Liver (tissue), 8 donors: ENCODE measurements at regions not wholly inside any gene's neighbourhood (a gene's known extent, or its start where the extent isn't known, plus 50 kb on each side); places are given as distances from the start of the nearest gene placed in this dataset.

Experiments
- DNase-seq: peaks from one replicate; pipeline ENCODE4 v3.0.0-alpha.2; 2017; ENCODE audit warnings: low spot score
- H3K27ac ChIP-seq, 2 donors: one replicate each; pipeline ENCODE4 v1.7.0; 2013; ENCODE audit warnings: inconsistent platforms in 2 of 2, low read length in 2 of 2, control low read depth in 1 of 2, low read depth in 1 of 2, mild to moderate bottlenecking in 1 of 2
- H3K27me3 ChIP-seq, 4 donors: one replicate each; pipeline versions ENCODE4 v1.6.1 to v1.7.0; 2013; ENCODE audit warnings: low read length in 3 of 4, inconsistent platforms in 1 of 4, mild to moderate bottlenecking in 1 of 4, moderate library complexity in 1 of 4; ENCODE audit not compliant: control insufficient read depth in 4 of 4, insufficient read depth in 4 of 4
- H3K36me3 ChIP-seq, 4 donors: one replicate each; pipeline versions ENCODE4 v1.6.1 to v1.7.0; 2013; ENCODE audit warnings: low read length in 3 of 4, mild to moderate bottlenecking in 3 of 4, low read depth in 1 of 4, moderate library complexity in 1 of 4; ENCODE audit not compliant: control insufficient read depth in 4 of 4, insufficient read depth in 3 of 4
- H3K4me1 ChIP-seq, 4 donors: one replicate each; pipeline versions ENCODE4 v1.6.1 to v1.7.0; 2013; ENCODE audit warnings: low read length in 3 of 4, mild to moderate bottlenecking in 3 of 4, moderate library complexity in 1 of 4; ENCODE audit not compliant: control insufficient read depth in 4 of 4, insufficient read depth in 4 of 4
- H3K4me3 ChIP-seq, 3 donors: one replicate each; pipeline versions ENCODE4 v1.6.1 to v1.7.0; 2013; ENCODE audit warnings: low read length in 3 of 3, control low read depth in 1 of 3, low read depth in 1 of 3, mild to moderate bottlenecking in 1 of 3
- H3K9ac ChIP-seq, 2 donors: one replicate each; pipeline ENCODE4 v1.7.0; 2013; ENCODE audit warnings: low read length in 2 of 2, mild to moderate bottlenecking in 2 of 2, moderate library complexity in 2 of 2, control low read depth in 1 of 2, low read depth in 1 of 2
- H3K9me3 ChIP-seq, 4 donors: one replicate each; pipeline versions ENCODE4 v1.6.1 to v1.7.0; 2013; ENCODE audit warnings: low read length in 3 of 4; ENCODE audit not compliant: control insufficient read depth in 4 of 4
- EGR1 ChIP-seq, 2 donors: IDR thresholded peaks; 2 replicates each; pipeline ENCODE4 v1.6.1; 2016 to 2018; ENCODE audit warnings: antibody characterized with exemption in 2 of 2, low read depth in 2 of 2
- FOXA1 ChIP-seq: IDR thresholded peaks from 2 replicates; pipeline ENCODE4 v1.6.1; 2016; ENCODE audit warnings: antibody characterized with exemption
- FOXA2 ChIP-seq: IDR thresholded peaks from 2 replicates; pipeline ENCODE4 v1.6.1; 2016; ENCODE audit warnings: antibody characterized with exemption
- GABPA ChIP-seq, 2 donors: IDR thresholded peaks in 1 of 2; conservative IDR thresholded peaks in 1 of 2; 2 replicates each; pipeline ENCODE4 v1.6.1; 2016; ENCODE audit warnings: antibody characterized with exemption in 2 of 2, mild to moderate bottlenecking in 1 of 2, moderate library complexity in 1 of 2
- HNF4G ChIP-seq: IDR thresholded peaks from 2 replicates; pipeline ENCODE4 v1.6.1; 2016; ENCODE audit warnings: antibody characterized with exemption
- JUND ChIP-seq, 2 donors: IDR thresholded peaks; 2 replicates each; pipeline ENCODE4 v1.6.1; 2016; ENCODE audit warnings: antibody characterized with exemption in 2 of 2
- NR2F2 ChIP-seq: IDR thresholded peaks from 2 replicates; pipeline ENCODE4 v1.6.1; 2016; ENCODE audit warnings: antibody characterized with exemption
- RAD21 ChIP-seq, 2 donors: IDR thresholded peaks; 2 replicates each; pipeline ENCODE4 v1.6.1; 2016; ENCODE audit warnings: antibody characterized with exemption in 2 of 2, mild to moderate bottlenecking in 2 of 2
- RXRA ChIP-seq, 2 donors: IDR thresholded peaks; 2 replicates each; pipeline ENCODE4 v1.6.1; 2017 to 2018; ENCODE audit warnings: antibody characterized with exemption in 2 of 2, mild to moderate bottlenecking in 1 of 2
- SP1 ChIP-seq: IDR thresholded peaks from 2 replicates; pipeline ENCODE4 v1.6.1; 2018; ENCODE audit warnings: antibody characterized with exemption, mild to moderate bottlenecking
- TAF1 ChIP-seq: conservative IDR thresholded peaks from 2 replicates; pipeline ENCODE4 v1.6.1; 2016; ENCODE audit warnings: antibody characterized with exemption, mild to moderate bottlenecking
- YY1 ChIP-seq: IDR thresholded peaks from 2 replicates; pipeline ENCODE4 v1.6.1; 2016; ENCODE audit warnings: antibody characterized with exemption, mild to moderate bottlenecking
- WGBS: extraction: QIAGEN DNeasy Blood & Tissue Kit; methylation state at CpG from one replicate; pipeline ENCODE4 v1.1.7; 2013; 5-methylcytosine and 5-hydroxymethylcytosine counted together
- TF ChIP-seq, protein P1 (sequence below): IDR thresholded peaks from 2 replicates; pipeline ENCODE4 v1.6.1; 2016; ENCODE audit warnings: antibody characterized with exemption
- TF ChIP-seq, protein P2 (sequence below): fragments of 150-350 bp; IDR thresholded peaks from 2 replicates; pipeline ENCODE4 v1.5.1; 2017; ENCODE audit warnings: improper control_type of control experiment, low read depth, low read length; ENCODE audit not compliant: missing input control
- TF ChIP-seq, protein P3 (sequence below): IDR thresholded peaks from 2 replicates; pipeline ENCODE4 v1.6.1; 2016; ENCODE audit warnings: antibody characterized with exemption
- TF ChIP-seq, protein P4 (sequence below): IDR thresholded peaks from 2 replicates; pipeline ENCODE4 v1.6.1; 2016; ENCODE audit warnings: antibody characterized with exemption, mild to moderate bottlenecking
- TF ChIP-seq, protein P5 (sequence below): IDR thresholded peaks from 2 replicates; pipeline ENCODE4 v1.6.1; 2016; ENCODE audit warnings: antibody characterized with exemption
- donor health status: healthy.
- donor health status: healthy.
- donor health status: healthy.
- donor health status: healthy.
- donor health status: healthy.

DNA sequence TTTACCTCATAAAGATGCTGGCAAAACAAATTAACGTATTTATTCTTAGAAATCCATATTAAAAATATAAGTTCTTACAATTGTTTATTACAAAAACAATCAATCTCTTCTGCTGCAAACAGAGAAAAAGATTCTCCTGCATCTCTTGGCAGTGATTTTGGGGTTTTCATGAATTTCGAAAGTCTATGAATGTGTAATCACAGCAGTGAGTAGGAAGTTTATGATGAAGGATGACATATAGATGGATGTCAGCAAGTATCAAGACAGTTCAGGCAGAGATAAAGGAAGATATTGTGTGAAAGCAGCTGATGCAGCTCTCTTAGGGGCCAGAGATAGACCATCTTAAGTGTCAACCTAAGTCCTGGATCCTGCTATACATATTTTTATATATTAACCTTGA, 196.9 kb upstream of the BANK1 start:
- H3K27ac ChIP-seq = no peak overlapping the region
- no peaks in the 10 kb centered on the region for H3K4me1 ChIP-seq
- 78% methylated on average over 2 of the region's 2 CpGs for WGBS
- no peaks in the 10 kb centered on the region for H3K27me3 ChIP-seq
- no peak for DNase-seq
- peaks cover 0 to 3% (median 0%) of the 10 kb centered on the region in 4 donors for H3K9me3 ChIP-seq
- H3K9ac ChIP-seq = no peak overlapping the region
- TF ChIP-seq RAD21 (IDR thresholded peaks at IDR 0.05) (no peak), FOXA1 (no peak), RXRA (IDR thresholded peaks at IDR 0.05) (no peak), JUND (IDR thresholded peaks at IDR 0.05) (no peak), FOXA2 (no peak), NR2F2 (no peak), SP1 (no peak), HNF4G (no peak), GABPA (IDR thresholded peaks at IDR 0.05 in 1 of 2, conservative IDR thresholded peaks at IDR 0.05 in 1 of 2) (no peak), YY1 (no peak)
- TF ChIP-seq, protein P1, sequence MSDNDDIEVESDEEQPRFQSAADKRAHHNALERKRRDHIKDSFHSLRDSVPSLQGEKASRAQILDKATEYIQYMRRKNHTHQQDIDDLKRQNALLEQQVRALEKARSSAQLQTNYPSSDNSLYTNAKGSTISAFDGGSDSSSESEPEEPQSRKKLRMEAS = no peak
- TF ChIP-seq, protein P2, sequence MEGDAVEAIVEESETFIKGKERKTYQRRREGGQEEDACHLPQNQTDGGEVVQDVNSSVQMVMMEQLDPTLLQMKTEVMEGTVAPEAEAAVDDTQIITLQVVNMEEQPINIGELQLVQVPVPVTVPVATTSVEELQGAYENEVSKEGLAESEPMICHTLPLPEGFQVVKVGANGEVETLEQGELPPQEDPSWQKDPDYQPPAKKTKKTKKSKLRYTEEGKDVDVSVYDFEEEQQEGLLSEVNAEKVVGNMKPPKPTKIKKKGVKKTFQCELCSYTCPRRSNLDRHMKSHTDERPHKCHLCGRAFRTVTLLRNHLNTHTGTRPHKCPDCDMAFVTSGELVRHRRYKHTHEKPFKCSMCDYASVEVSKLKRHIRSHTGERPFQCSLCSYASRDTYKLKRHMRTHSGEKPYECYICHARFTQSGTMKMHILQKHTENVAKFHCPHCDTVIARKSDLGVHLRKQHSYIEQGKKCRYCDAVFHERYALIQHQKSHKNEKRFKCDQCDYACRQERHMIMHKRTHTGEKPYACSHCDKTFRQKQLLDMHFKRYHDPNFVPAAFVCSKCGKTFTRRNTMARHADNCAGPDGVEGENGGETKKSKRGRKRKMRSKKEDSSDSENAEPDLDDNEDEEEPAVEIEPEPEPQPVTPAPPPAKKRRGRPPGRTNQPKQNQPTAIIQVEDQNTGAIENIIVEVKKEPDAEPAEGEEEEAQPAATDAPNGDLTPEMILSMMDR = no peak
- TF ChIP-seq, protein P3, sequence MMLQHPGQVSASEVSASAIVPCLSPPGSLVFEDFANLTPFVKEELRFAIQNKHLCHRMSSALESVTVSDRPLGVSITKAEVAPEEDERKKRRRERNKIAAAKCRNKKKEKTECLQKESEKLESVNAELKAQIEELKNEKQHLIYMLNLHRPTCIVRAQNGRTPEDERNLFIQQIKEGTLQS = no peak
- TF ChIP-seq, protein P4, sequence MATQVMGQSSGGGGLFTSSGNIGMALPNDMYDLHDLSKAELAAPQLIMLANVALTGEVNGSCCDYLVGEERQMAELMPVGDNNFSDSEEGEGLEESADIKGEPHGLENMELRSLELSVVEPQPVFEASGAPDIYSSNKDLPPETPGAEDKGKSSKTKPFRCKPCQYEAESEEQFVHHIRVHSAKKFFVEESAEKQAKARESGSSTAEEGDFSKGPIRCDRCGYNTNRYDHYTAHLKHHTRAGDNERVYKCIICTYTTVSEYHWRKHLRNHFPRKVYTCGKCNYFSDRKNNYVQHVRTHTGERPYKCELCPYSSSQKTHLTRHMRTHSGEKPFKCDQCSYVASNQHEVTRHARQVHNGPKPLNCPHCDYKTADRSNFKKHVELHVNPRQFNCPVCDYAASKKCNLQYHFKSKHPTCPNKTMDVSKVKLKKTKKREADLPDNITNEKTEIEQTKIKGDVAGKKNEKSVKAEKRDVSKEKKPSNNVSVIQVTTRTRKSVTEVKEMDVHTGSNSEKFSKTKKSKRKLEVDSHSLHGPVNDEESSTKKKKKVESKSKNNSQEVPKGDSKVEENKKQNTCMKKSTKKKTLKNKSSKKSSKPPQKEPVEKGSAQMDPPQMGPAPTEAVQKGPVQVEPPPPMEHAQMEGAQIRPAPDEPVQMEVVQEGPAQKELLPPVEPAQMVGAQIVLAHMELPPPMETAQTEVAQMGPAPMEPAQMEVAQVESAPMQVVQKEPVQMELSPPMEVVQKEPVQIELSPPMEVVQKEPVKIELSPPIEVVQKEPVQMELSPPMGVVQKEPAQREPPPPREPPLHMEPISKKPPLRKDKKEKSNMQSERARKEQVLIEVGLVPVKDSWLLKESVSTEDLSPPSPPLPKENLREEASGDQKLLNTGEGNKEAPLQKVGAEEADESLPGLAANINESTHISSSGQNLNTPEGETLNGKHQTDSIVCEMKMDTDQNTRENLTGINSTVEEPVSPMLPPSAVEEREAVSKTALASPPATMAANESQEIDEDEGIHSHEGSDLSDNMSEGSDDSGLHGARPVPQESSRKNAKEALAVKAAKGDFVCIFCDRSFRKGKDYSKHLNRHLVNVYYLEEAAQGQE = no peak
- no peak overlapping the region for H3K4me3 ChIP-seq
- H3K36me3 ChIP-seq = no peaks in the 10 kb centered on the region

DNA sequence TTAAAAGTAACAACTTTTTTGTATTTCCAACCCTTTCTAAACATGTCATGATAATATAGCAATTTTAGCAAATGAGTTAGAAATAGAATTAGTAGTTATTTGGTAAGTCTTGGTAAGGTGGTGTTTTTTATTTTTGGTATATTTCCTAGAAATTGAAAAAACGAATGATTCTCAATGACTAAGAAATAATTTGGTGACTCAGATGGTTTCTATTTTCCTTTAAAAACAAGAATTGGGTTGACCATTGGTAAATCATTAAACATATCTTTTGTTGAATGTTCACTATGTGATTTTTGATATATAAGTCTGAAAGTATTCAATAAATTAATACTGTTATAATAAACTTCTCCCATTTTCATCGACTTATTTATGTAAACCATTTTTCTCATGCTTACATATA, 206.2 kb upstream of the BANK1 start:
- H3K9ac ChIP-seq = no peak overlapping the region
- no peaks in the 10 kb centered on the region for H3K27me3 ChIP-seq
- H3K4me3 ChIP-seq = no peak overlapping the region
- H3K36me3 ChIP-seq = no peaks in the 10 kb centered on the region
- DNase-seq = no peak
- H3K4me1 ChIP-seq = no peaks in the 10 kb centered on the region
- 63% methylated on average over 2 of the region's 2 CpGs for WGBS
- peaks cover 0 to 4% (median 0%) of the 10 kb centered on the region in 4 donors for H3K9me3 ChIP-seq
- H3K27ac ChIP-seq = no peak overlapping the region
- no peak for TF ChIP-seq FOXA1
- TF ChIP-seq SP1 = no peak
- no peak for TF ChIP-seq TAF1
- TF ChIP-seq, protein P4 = no peak
- no peak for TF ChIP-seq FOXA2
- TF ChIP-seq, protein P2 = no peak
- no peak for TF ChIP-seq YY1
- TF ChIP-seq NR2F2 = no peak
- TF ChIP-seq RXRA (IDR thresholded peaks at IDR 0.05) = no peak
- no peak for TF ChIP-seq EGR1 (IDR thresholded peaks at IDR 0.05; ENCODE audit: low read depth in 2 of 2)
- TF ChIP-seq, protein P1 = no peak
- no peak for TF ChIP-seq JUND (IDR thresholded peaks at IDR 0.05)
- TF ChIP-seq HNF4G = no peak
- TF ChIP-seq, protein P3 = no peak
- no peak for TF ChIP-seq RAD21 (IDR thresholded peaks at IDR 0.05)
- TF ChIP-seq, protein P5, sequence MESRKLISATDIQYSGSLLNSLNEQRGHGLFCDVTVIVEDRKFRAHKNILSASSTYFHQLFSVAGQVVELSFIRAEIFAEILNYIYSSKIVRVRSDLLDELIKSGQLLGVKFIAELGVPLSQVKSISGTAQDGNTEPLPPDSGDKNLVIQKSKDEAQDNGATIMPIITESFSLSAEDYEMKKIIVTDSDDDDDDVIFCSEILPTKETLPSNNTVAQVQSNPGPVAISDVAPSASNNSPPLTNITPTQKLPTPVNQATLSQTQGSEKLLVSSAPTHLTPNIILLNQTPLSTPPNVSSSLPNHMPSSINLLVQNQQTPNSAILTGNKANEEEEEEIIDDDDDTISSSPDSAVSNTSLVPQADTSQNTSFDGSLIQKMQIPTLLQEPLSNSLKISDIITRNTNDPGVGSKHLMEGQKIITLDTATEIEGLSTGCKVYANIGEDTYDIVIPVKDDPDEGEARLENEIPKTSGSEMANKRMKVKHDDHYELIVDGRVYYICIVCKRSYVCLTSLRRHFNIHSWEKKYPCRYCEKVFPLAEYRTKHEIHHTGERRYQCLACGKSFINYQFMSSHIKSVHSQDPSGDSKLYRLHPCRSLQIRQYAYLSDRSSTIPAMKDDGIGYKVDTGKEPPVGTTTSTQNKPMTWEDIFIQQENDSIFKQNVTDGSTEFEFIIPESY = no peak
